ENCODE measurements at regions not wholly inside any gene's neighbourhood (a gene's known extent, or its start where the extent isn't known, plus 50 kb on each side); places are given as distances from the start of the nearest gene placed in this dataset.

- H3K4me3 ChIP-seq, result no peak overlapping the region
- TF ChIP-seq EZH2phosphoT487 (IDR thresholded peaks at IDR 0.05; ENCODE audit: insufficient read depth, low read depth), result no peak
- TF ChIP-seq EZH2 (IDR thresholded peaks at IDR 0.05; ENCODE audit: insufficient read depth, poor library complexity, severe bottlenecking), result no peak
- in situ Hi-C loops (cut with MboI), result no loop called here
- H3F3A ChIP-seq (ENCODE audit: insufficient read depth), result no peaks in the 10 kb centered on the region
- no peak overlapping the region for H2AFZ ChIP-seq
- H3K9ac ChIP-seq, result no peak overlapping the region
- H3K4me2 ChIP-seq (ENCODE audit: unreplicated experiment), result no peak overlapping the region
- no peaks in the 10 kb centered on the region for H3K79me2 ChIP-seq (ENCODE audit: insufficient read depth)
- H3K36me3 ChIP-seq (ENCODE audit: low read depth), result no peaks in the 10 kb centered on the region
- H3K9me3 ChIP-seq (ENCODE audit: low read depth), result no peaks in the 10 kb centered on the region
- no peaks in the 10 kb centered on the region for H3K9me2 ChIP-seq (ENCODE audit: insufficient read depth)
- H3K27me3 ChIP-seq (replicated peaks; ENCODE audit: insufficient read depth), result no peaks in the 10 kb centered on the region
- no peaks in the 10 kb centered on the region for H3K4me1 ChIP-seq (ENCODE audit: insufficient read depth)
- no peaks in the 10 kb centered on the region for H4K20me1 ChIP-seq (ENCODE audit: insufficient read depth)
- DNase-seq, result no peak
- no peak overlapping the region for H3K27ac ChIP-seq
- 36 to 46% methylated on average over 2 of the region's 2 CpGs for WGBS, 2 experiments (ENCODE audit: low coverage in 1 of 2, low lambda C conversion rate in 2 of 2, missing lambda C conversion rate in 2 of 2)
Observed at GRCh38 chr5:160961761-160962160, 109.8 kb upstream of the ATP10B start.

- in situ Hi-C loops (cut with MboI), result no loop called here
- Histone ChIP-seq H3K4me2 (ENCODE audit: unreplicated experiment) (no peak overlapping the region), H4K20me1 (ENCODE audit: insufficient read depth) (no peaks in the 10 kb centered on the region), H2AFZ (no peak overlapping the region), H3K36me3 (ENCODE audit: low read depth) (no peaks in the 10 kb centered on the region), H3F3A (ENCODE audit: insufficient read depth) (no peaks in the 10 kb centered on the region), H3K9me3 (ENCODE audit: low read depth) (no peaks in the 10 kb centered on the region), H3K27ac (no peak overlapping the region), H3K4me1 (ENCODE audit: insufficient read depth) (no peaks in the 10 kb centered on the region), H3K9me2 (ENCODE audit: insufficient read depth) (no peaks in the 10 kb centered on the region), H3K27me3 (replicated peaks; ENCODE audit: insufficient read depth) (no peaks in the 10 kb centered on the region), H3K9ac (no peak overlapping the region), H3K79me2 (ENCODE audit: insufficient read depth) (no peaks in the 10 kb centered on the region), H3K4me3 (no peak overlapping the region)
- TF ChIP-seq EZH2 (IDR thresholded peaks at IDR 0.05; ENCODE audit: insufficient read depth, poor library complexity, severe bottlenecking) (no peak), EZH2phosphoT487 (IDR thresholded peaks at IDR 0.05; ENCODE audit: insufficient read depth, low read depth) (no peak)
- WGBS, 2 experiments (ENCODE audit: low coverage in 1 of 2, low lambda C conversion rate in 2 of 2, missing lambda C conversion rate in 2 of 2), result 3 to 5% methylated on average over 1 of the region's 1 CpG
- DNase-seq, result no peak
Observed at GRCh38 chr5:160961038-160961437, 109.0 kb upstream of the ATP10B start.

DNA sequence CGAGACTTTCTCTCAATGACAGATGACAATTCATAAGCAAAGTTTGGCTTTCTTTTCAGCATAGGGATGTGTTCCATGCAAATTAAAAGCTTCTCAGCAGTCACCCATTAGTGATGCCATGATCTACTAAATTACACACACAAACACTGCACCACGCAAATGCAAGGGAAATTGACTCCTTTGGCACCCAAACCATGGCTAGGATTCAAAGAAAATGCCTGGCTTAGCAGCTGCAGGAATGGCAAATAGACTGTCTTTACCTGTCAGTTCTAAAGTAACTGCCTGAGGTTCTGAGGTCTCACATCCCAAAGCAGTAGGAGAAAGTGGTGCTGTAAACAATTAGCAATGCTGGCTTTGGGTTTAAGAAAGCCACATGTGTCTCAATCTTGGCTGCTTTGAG, 108.6 kb upstream of the ATP10B start:
- H3K27ac ChIP-seq, result no peak overlapping the region
- DNase-seq, result no peak
- no peaks in the 10 kb centered on the region for H3K4me1 ChIP-seq (ENCODE audit: insufficient read depth)
- no peaks in the 10 kb centered on the region for H3K9me2 ChIP-seq (ENCODE audit: insufficient read depth)
- no peaks in the 10 kb centered on the region for H3K79me2 ChIP-seq (ENCODE audit: insufficient read depth)
- TF ChIP-seq EZH2 (IDR thresholded peaks at IDR 0.05; ENCODE audit: insufficient read depth, poor library complexity, severe bottlenecking) (no peak), EZH2phosphoT487 (IDR thresholded peaks at IDR 0.05; ENCODE audit: insufficient read depth, low read depth) (no peak)
- no peak overlapping the region for H3K4me3 ChIP-seq
- H3K9me3 ChIP-seq (ENCODE audit: low read depth), result no peaks in the 10 kb centered on the region
- H3F3A ChIP-seq (ENCODE audit: insufficient read depth), result no peaks in the 10 kb centered on the region
- H3K9ac ChIP-seq, result no peak overlapping the region
- no peaks in the 10 kb centered on the region for H4K20me1 ChIP-seq (ENCODE audit: insufficient read depth)
- in situ Hi-C loops (cut with MboI), result no loop called here
- WGBS, 2 experiments (ENCODE audit: low coverage in 1 of 2, low lambda C conversion rate in 2 of 2, missing lambda C conversion rate in 2 of 2), result 0% methylated on average over 2 of the region's 2 CpGs
- no peak overlapping the region for H3K4me2 ChIP-seq (ENCODE audit: unreplicated experiment)
- H3K36me3 ChIP-seq (ENCODE audit: low read depth), result no peaks in the 10 kb centered on the region
- no peaks in the 10 kb centered on the region for H3K27me3 ChIP-seq (replicated peaks; ENCODE audit: insufficient read depth)
- no peak overlapping the region for H2AFZ ChIP-seq

- H3K27ac ChIP-seq, result no peak overlapping the region
Observed at GRCh38 chr5:160959804-160960203, 107.8 kb upstream of the ATP10B start.

DNA sequence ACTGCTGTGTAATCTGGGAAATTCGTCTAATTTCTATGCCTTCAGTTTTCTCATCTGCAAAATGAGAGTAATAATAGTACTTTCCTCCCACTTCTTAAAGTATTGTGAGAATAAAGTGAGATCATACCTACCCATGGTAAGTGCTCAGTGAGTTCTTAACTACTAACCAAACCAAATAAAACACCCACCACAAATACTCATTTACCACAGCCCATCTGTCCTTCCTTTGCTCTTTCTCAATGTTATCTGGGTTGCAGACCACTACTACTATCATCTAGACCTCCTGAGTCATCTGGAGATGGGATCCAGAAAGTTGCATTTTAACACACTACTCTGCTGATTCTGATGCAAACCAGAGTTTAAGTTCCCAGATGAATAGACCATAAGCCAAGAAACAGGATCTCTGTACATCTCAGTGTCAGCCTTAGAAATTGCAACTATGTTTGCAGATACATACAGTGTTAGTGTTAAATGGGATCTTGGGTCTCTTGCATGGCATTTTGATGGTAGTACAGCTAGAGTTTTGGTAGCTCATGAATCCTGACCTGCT, 105.4 kb upstream of the ATP10B start:
- no peaks in the 10 kb centered on the region for H3K9me2 ChIP-seq (ENCODE audit: insufficient read depth)
- no peaks in the 10 kb centered on the region for H4K20me1 ChIP-seq (ENCODE audit: insufficient read depth)
- H3K27me3 ChIP-seq (replicated peaks; ENCODE audit: insufficient read depth), result no peaks in the 10 kb centered on the region
- no peak overlapping the region for H3K27ac ChIP-seq
- no peaks in the 10 kb centered on the region for H3K9me3 ChIP-seq (ENCODE audit: low read depth)
- no peaks in the 10 kb centered on the region for H3F3A ChIP-seq (ENCODE audit: insufficient read depth)
- WGBS, 2 experiments (ENCODE audit: low coverage in 1 of 2, low lambda C conversion rate in 2 of 2, missing lambda C conversion rate in 2 of 2), result 0 to 14% methylated on average over 1 of the region's 1 CpG
- no peaks in the 10 kb centered on the region for H3K79me2 ChIP-seq (ENCODE audit: insufficient read depth)
- in situ Hi-C loops (cut with MboI), result no loop called here
- H3K4me1 ChIP-seq (ENCODE audit: insufficient read depth), result no peaks in the 10 kb centered on the region
- no peak overlapping the region for H3K4me2 ChIP-seq (ENCODE audit: unreplicated experiment)
- H3K36me3 ChIP-seq (ENCODE audit: low read depth), result no peaks in the 10 kb centered on the region
- DNase-seq, result no peak
- no peak for TF ChIP-seq EZH2 (IDR thresholded peaks at IDR 0.05; ENCODE audit: insufficient read depth, poor library complexity, severe bottlenecking)
- H2AFZ ChIP-seq, result no peak overlapping the region
- no peak overlapping the region for H3K9ac ChIP-seq
- no peak overlapping the region for H3K4me3 ChIP-seq

More at GRCh38 chr5:160959804-160960203, 107.8 kb upstream of the ATP10B start:
- no peak for DNase-seq
- no peaks in the 10 kb centered on the region for H3F3A ChIP-seq (ENCODE audit: insufficient read depth)
- no peaks in the 10 kb centered on the region for H3K9me2 ChIP-seq (ENCODE audit: insufficient read depth)
- no peaks in the 10 kb centered on the region for H3K27me3 ChIP-seq (replicated peaks; ENCODE audit: insufficient read depth)
- no peak overlapping the region for H3K9ac ChIP-seq
- no peak for TF ChIP-seq EZH2phosphoT487 (IDR thresholded peaks at IDR 0.05; ENCODE audit: insufficient read depth, low read depth)
- TF ChIP-seq EZH2 (IDR thresholded peaks at IDR 0.05; ENCODE audit: insufficient read depth, poor library complexity, severe bottlenecking), result no peak
- H3K9me3 ChIP-seq (ENCODE audit: low read depth), result no peaks in the 10 kb centered on the region
- no peaks in the 10 kb centered on the region for H3K4me1 ChIP-seq (ENCODE audit: insufficient read depth)
- no peaks in the 10 kb centered on the region for H4K20me1 ChIP-seq (ENCODE audit: insufficient read depth)
- H3K4me3 ChIP-seq, result no peak overlapping the region
- H3K4me2 ChIP-seq (ENCODE audit: unreplicated experiment), result no peak overlapping the region
- H3K36me3 ChIP-seq (ENCODE audit: low read depth), result no peaks in the 10 kb centered on the region
- 44 to 45% methylated on average over 2 of the region's 2 CpGs for WGBS, 2 experiments (ENCODE audit: low coverage in 1 of 2, low lambda C conversion rate in 2 of 2, missing lambda C conversion rate in 2 of 2)
- no peaks in the 10 kb centered on the region for H3K79me2 ChIP-seq (ENCODE audit: insufficient read depth)
- in situ Hi-C loops (cut with MboI), result no loop called here
- no peak overlapping the region for H2AFZ ChIP-seq

Data from GM23248 (cell line).